CD4-positive, alpha-beta T cell treated with Interleukin-6 for 4 hours (primary cell): ENCODE measurements at regions not wholly inside any gene's neighbourhood (a gene's known extent, or its start where the extent isn't known, plus 50 kb on each side); places are given as distances from the start of the nearest gene placed in this dataset.

ENCODE experiments used
- DNase-seq: peaks from one replicate; pipeline ENCODE4 v3.0.0-alpha.2; 2020; ENCODE audit warnings: mixed read lengths

DNA sequence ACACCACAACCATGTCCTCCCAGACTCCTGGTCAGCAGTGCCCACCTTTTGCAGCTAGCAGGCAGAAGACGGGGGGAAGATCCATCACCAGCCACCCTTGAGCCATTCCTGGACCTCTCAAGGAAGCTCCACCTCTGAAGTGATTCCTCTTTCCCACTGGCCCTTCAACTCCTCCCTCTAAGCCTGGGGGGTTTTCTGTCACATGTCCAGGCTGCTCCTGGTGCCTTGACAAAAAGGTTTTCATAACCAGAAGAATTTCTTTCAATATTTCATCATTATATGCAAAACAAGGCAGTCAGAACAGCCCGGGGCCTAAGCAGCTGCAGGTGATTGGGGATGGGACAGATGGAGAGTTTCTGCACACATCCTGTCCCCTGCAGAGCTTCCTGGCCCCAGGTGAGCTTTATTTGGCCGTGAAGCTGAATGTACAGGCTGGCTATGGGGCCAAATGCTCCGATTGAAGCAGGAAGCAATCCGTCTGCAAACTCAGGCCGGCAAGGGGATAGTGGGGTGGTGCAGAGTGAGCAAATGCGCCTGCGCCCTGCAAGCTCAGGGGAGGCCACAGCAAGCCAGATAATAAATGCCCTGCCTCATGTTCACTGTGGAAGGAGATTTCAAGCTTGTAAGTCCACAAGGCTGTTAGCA is 173.5 kb downstream of the C5orf15 start:
- no peak for DNase-seq

DNA sequence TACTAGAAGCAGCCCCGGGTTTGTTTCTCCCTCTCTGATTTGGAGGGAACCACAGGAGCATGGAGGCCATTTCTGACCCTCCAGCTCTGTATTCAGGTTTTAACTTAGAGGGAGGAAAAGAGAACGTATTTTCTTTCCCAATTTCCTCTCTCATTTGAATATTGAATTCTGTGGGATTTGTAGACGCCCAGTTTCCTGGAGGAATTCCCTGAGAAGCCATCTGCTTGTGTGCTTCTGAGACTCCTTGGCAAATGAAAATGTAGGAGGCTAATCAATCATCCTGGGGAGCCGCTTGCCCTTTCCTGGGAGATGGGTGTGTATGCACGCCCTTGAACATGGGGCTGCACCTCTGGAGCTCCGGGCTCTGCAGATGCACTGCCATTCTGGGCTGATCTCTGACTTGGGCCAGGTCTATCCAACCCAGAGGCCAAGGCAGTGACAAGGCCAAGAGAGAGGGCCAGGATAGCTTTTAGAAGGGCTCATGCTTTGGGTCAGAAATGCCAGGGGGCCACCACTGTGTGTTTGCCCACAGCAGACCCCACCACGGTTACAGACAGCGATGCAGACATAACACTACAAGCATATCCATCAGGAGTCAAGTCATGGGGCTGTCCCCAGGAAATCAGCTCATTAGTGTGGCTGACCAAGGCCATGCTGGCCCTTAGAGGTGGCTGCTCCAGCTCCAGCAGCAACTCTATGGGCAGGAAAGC is 174.5 kb downstream of the C5orf15 start:
- DNase-seq: no peak

GRCh38 chr5:133792655-133793054 is 175.8 kb downstream of the C5orf15 start:
- DNase-seq: no peak

GRCh38 chr5:133792024-133792423 is 176.4 kb downstream of the C5orf15 start:
- DNase-seq: no peak

- no peak for DNase-seq
Measured at GRCh38 chr5:133790898-133791297, 177.5 kb downstream of the C5orf15 start.

- no peak for DNase-seq
Measured at GRCh38 chr5:133789428-133789827, 177.1 kb upstream of the FSTL4 start.

DNA sequence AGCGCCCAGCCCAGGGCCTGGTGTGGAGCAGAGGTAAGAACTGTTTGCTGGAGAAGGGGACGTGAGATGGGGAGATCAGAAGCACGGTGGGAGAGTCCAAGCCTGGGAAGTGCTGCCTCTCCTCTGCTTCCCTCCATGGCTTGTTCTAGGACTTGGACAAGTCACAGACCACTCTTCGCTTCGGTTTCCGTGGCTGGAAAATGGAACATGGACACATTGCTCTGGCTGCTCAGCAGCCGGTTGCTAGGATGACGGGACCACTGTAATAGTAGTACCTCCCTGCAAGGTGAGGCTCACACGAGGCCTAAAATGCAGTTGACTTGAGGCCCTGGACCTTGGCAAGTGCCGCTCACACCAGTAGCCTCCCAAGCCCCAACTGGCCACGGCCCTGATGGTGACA is 175.8 kb upstream of the FSTL4 start:
- DNase-seq: no peak

DNA sequence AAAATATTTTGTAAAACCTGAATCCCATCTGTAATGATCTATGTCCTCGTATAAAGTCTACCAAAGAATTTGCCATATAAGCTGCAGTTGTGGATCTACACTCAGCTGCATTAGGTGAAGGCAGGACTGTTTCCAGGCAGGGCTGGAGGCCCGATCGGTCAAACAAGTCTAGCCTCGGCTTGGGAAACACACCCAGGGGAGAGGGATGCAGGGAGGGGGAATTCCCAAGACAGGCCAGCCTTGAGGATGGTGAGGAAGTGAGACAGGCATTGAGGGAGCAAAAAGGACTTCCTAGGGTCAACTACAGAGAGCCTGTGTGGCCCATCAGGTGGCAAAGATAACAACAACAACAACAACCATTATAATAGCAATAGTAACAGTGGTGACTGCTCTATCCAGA is 174.1 kb upstream of the FSTL4 start:
- DNase-seq: no peak

DNA sequence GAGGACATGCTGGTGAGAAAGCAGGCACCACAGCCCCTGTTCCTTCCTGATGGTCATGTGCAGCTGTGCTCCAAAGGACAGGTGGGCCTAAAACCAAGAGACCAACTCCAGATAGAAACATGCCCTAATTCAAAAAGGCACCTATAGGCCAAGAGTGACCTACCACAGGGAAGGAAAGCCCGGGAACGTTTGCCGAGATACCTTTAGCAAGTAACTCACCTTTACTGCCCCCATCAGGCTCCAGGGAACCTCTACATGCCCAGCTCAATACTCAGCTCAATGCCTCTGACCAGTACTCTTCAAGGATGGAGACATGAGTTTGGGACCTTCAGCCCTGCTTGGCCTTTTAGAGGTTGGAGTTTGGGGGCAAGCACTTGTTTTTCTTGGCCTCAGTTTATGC is 172.8 kb upstream of the FSTL4 start:
- DNase-seq: no peak

- no peak for DNase-seq
Measured at GRCh38 chr5:133783481-133783880, 171.1 kb upstream of the FSTL4 start.

DNA sequence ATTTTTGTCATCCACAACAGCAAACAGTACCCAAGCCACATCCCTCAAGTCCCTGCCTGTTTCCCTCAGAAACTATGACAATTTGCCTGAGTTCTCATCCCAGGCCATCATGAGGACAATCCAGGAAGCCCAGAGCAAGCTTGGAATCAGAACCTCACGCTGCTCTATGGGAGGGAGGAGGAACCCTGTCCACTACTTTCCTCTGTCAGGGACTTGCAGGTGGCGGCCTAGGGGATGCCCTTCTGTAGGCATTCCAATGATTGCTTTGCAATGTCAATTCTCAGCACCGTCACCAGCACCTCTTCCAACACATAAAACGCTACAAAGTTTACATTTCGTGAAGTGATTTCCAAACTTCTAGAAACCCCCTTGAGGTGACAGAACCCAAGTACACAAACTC is 170.4 kb upstream of the FSTL4 start:
- DNase-seq: no peak

GRCh38 chr5:133781436-133782225 is 169.3 kb upstream of the FSTL4 start:
- no peak for DNase-seq

GRCh38 chr5:133780619-133781280 is 168.4 kb upstream of the FSTL4 start:
- DNase-seq: no peak

- DNase-seq: no peak
Measured at GRCh38 chr5:133779828-133780475, 167.6 kb upstream of the FSTL4 start.

DNA sequence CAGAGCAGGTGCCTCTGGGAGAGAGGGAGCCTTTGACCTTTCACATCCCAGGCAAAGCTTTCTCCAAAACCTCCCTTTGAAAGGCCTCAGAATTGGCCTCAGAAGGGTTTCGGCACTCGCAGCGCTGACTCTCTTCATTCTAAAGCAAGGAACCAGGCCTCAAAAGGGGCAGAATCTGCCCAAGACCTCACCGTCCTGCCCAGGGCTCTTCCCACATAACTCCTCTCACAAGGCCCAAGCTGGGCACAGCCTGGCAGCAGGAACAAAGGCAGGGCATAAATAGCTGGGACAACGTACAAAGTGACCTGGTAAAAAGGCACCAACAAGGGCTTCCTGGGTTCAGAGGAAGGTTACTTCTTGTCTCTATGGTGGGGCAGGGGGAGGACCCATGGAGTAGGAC is 166.3 kb upstream of the FSTL4 start:
- no peak for DNase-seq

DNA sequence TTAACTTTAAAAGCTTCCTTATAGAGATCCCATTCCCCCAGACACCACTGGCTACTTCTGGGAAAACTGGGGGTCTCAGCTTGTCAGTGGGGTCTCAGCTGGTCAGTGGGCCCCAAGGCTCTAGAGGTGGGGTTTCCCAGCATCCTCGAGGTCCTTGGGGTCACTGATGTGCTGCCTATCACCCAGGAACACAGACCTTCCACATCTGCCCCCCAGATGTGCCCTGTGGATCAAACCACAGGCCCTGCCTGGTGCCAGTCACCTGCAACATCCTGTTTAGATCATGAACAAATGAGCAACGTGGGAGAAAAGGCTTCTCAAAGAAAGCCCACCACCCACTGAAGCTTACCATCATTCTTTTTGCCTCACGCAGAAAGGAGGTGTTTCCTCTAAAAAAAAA is 165.6 kb upstream of the FSTL4 start:
- DNase-seq: no peak

DNA sequence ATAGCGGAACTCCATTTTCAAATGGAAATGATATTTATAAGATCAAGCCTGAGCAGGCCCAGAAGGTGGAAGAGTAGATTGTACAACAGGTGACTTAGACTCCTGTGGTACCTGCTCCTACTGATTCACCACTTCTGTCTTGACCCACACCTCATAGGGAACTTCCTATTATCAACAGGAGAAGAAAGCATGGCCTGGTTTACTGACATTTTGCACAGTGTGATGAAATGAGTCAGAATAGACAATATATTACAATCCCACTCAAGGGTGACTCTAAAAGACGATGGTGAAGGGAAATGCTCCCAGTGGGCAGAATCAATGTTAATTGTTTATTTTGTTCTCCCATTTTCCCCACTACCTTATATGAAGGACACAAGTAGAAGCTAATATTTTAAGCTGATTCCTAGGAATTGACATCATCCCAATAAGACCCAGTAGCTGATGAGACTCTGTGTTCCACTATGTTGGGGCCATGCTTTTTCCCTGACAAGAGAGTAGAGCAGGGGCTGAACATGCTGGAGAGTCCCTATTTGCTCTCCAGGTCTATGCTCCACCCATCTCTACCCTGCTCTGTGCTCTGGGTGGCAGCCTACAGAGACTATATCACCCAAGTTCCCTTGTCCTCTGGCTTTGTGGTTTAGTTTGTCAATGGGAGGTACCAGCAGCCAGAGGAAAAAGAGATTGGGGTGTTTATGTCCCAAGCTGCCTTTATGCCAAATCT is 163.4 kb upstream of the FSTL4 start:
- DNase-seq: no peak

DNA sequence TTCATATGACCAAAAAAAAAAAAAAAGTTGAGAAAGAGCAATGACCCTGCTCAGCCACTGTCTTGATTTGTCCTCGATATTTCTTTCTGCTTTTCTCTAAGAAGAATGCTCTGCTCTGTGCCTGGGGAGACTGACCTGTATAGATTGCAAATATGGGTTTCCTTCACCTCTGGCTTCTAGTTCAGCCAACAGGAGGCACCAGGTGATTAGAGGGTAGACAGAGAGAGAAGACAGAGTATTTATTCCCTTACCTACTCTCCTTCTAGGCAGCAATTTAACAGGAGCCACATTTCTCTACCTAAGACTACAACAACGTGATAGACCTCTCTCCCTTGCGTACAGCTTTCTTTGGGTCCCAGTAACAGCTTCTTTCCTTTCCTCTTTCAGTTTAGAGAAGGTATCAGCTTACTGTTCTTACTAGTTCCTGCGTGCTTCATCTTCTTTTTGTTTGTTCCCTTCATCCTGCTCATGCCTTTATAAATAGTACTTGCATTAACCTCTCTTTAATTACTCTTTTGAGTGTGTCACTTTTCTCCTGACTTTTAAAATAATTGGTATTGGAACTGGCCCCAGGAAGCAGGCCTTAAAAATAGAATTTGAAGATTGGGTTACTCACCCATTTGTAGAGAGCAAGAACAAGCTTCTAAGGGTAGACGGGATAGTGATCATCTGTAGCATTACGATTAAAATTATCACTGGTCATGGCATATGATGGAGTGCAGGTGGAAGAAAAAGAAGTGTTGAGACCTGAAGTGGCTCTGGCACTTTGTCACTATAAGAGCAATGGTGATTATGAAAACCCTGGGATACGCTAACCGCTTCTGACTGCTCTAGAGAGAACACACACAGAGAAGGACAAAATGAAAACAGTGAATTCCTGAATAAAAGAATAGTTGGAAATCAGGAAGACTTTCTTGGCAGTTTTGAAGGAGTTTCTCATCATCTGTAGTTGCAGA is 161.2 kb upstream of the FSTL4 start:
- no peak for DNase-seq

GRCh38 chr5:133769842-133770241 is 157.5 kb upstream of the FSTL4 start:
- no peak for DNase-seq

- no peak for DNase-seq
Measured at GRCh38 chr5:133763744-133764143, 151.4 kb upstream of the FSTL4 start.

- DNase-seq: no peak
Measured at GRCh38 chr5:133761632-133762031, 149.3 kb upstream of the FSTL4 start.
